OCI-LY3 (cell line): ENCODE measurements at regions not wholly inside any gene's neighbourhood (a gene's known extent, or its start where the extent isn't known, plus 50 kb on each side); places are given as distances from the start of the nearest gene placed in this dataset.

Source experiments
- CTCF ChIP-seq: fragments of 200-600, 300-600 bp; sonication (generic); IDR thresholded peaks from 2 replicates; pipeline ENCODE4 v1.5.1; 2014; ENCODE audit warnings: antibody characterized with exemption, low read length, low read depth
- EZH2phosphoT487 ChIP-seq: fragments of 200-600 bp; shearing (Covaris generic); IDR thresholded peaks from 2 replicates; pipeline ENCODE4 v1.6.1; 2018; ENCODE audit warnings: antibody characterized with exemption, mixed run types, low read depth

GRCh38 chr14:96987771-96988170 lies 190.6 kb downstream of the VRK1 start:
- TF ChIP-seq CTCF (no peak), EZH2phosphoT487 (no peak)
